Kidney (tissue), 13 donors: ENCODE measurements at regions not wholly inside any gene's neighbourhood (a gene's known extent, or its start where the extent isn't known, plus 50 kb on each side); places are given as distances from the start of the nearest gene placed in this dataset.

Experiments used
- DNase-seq, 5 donors: peaks; one replicate each; pipeline ENCODE4 v3.0.0-alpha.2; 2013 to 2020
- FAIRE-seq: peaks from 2 replicates; lab custom pipeline; 2012; peaks lifted over from hg19 to GRCh38; lab: Jason Lieb, UNC
- H3K27ac ChIP-seq, 2 donors: one replicate each; pipeline ENCODE4 v1.7.0; 2013; ENCODE audit warnings: low read depth in 2 of 2, low read length in 2 of 2, inconsistent platforms in 1 of 2
- H3K27me3 ChIP-seq: one replicate; pipeline ENCODE4 v1.7.1; 2013; ENCODE audit warnings: low read length, inconsistent platforms; ENCODE audit not compliant: control insufficient read depth, insufficient read depth
- H3K36me3 ChIP-seq, 3 donors: one replicate each; pipeline versions ENCODE4 v1.7.0 to v1.7.1; 2013; ENCODE audit warnings: low read length in 3 of 3, control low read depth in 1 of 3, inconsistent platforms in 1 of 3; ENCODE audit not compliant: insufficient read depth in 3 of 3, control insufficient read depth in 2 of 3
- H3K4me1 ChIP-seq, 3 donors: one replicate each; pipeline versions ENCODE4 v1.7.0 to v1.7.1; 2013; ENCODE audit warnings: low read length in 3 of 3, inconsistent platforms in 1 of 3, low read depth in 1 of 3; ENCODE audit not compliant: control insufficient read depth in 2 of 3, insufficient read depth in 2 of 3
- H3K4me3 ChIP-seq, 3 donors: one replicate each; pipeline versions ENCODE4 v1.7.0 to v1.8.1; 2013; ENCODE audit warnings: low read length in 3 of 3, control low read depth in 1 of 3, inconsistent platforms in 1 of 3
- H3K9ac ChIP-seq, 3 donors: one replicate each; pipeline versions ENCODE4 v1.7.0 to v1.7.1; 2013; ENCODE audit warnings: low read length in 3 of 3, control low read depth in 1 of 3, inconsistent platforms in 1 of 3
- H3K9me3 ChIP-seq, 3 donors: one replicate each; pipeline versions ENCODE4 v1.7.0 to v1.7.1; 2013; ENCODE audit warnings: low read length in 3 of 3, control low read depth in 1 of 3, inconsistent platforms in 1 of 3; ENCODE audit not compliant: control insufficient read depth in 2 of 3, insufficient read depth in 1 of 3
- CTCF ChIP-seq: IDR thresholded peaks from 3 replicates; pipeline ENCODE4 v1.5.1; 2012; ENCODE audit warnings: mild to moderate bottlenecking, moderate library complexity, borderline replicate concordance; ENCODE audit not compliant: insufficient read depth; ENCODE audit errors: extremely low read depth
- intact Hi-C: fragments of 100-400 bp; cut with DNase I; formaldehyde crosslinking; loops from one replicate; pipeline ENCODE4 v1.11.1; 2022
- donor health status: control.
- donor health status: control.
- donor health status: control.
- donor health status: control.
- donor health status: control.
- donor health status: DM: yes; HTN: yes; CAD: no.
- donor health status: Normal renal cell carcinoma (clear cell type).

GRCh38 chr16:9508328-9508936 lies 417.0 kb downstream of the HAPSTR1 start:
- H3K9me3 ChIP-seq, result peaks cover 0 to 4% (median 0%) of the 10 kb centered on the region in 3 donors
- no peaks in the 10 kb centered on the region for H3K36me3 ChIP-seq
- FAIRE-seq, result no peak
- H3K4me3 ChIP-seq, result no peak overlapping the region
- DNase-seq, result no peak
- H3K4me1 ChIP-seq, result no peaks in the 10 kb centered on the region
- no peaks in the 10 kb centered on the region for H3K27me3 ChIP-seq
- no peak for TF ChIP-seq CTCF
- intact Hi-C loops, result no loop called here
- H3K27ac ChIP-seq, result no peak overlapping the region
- no peak overlapping the region for H3K9ac ChIP-seq

GRCh38 chr16:9509663-9510062 lies 418.2 kb downstream of the HAPSTR1 start:
- no peak for FAIRE-seq
- H3K9me3 ChIP-seq, result peaks cover 0 to 4% (median 0%) of the 10 kb centered on the region in 3 donors

GRCh38 chr16:9511389-9511788 lies 419.9 kb downstream of the HAPSTR1 start:
- no peaks in the 10 kb centered on the region for H3K36me3 ChIP-seq
- no peak overlapping the region for H3K9ac ChIP-seq
- no peak for FAIRE-seq
- no peaks in the 10 kb centered on the region for H3K4me1 ChIP-seq
- no peak overlapping the region for H3K27ac ChIP-seq
- no peak for TF ChIP-seq CTCF
- intact Hi-C loops, result no loop called here
- DNase-seq, result peak in 3 of 5 donors; percentile 10 to 53 (median 44)
- peaks cover 0 to 4% (median 0%) of the 10 kb centered on the region in 3 donors for H3K9me3 ChIP-seq
- no peak overlapping the region for H3K4me3 ChIP-seq
- no peaks in the 10 kb centered on the region for H3K27me3 ChIP-seq

More at GRCh38 chr16:9509663-9510062, 418.2 kb downstream of the HAPSTR1 start:
- H3K36me3 ChIP-seq, result no peaks in the 10 kb centered on the region
- H3K4me3 ChIP-seq, result no peak overlapping the region
- DNase-seq, result no peak
- no peaks in the 10 kb centered on the region for H3K27me3 ChIP-seq
- intact Hi-C loops, result no loop called here
- H3K9ac ChIP-seq, result no peak overlapping the region
- no peaks in the 10 kb centered on the region for H3K4me1 ChIP-seq
- TF ChIP-seq CTCF, result no peak
- no peak overlapping the region for H3K27ac ChIP-seq

- no peak for FAIRE-seq
Measured at GRCh38 chr16:9516444-9516843, 425.0 kb downstream of the HAPSTR1 start.

More at GRCh38 chr16:9516444-9516843, 425.0 kb downstream of the HAPSTR1 start:
- no peak overlapping the region for H3K9ac ChIP-seq
- peaks cover 0 to 4% (median 0%) of the 10 kb centered on the region in 3 donors for H3K9me3 ChIP-seq
- TF ChIP-seq CTCF, result no peak
- no peak overlapping the region for H3K27ac ChIP-seq
- no peak for DNase-seq
- H3K4me3 ChIP-seq, result no peak overlapping the region
- no peaks in the 10 kb centered on the region for H3K36me3 ChIP-seq
- intact Hi-C loops, result no loop called here
- no peaks in the 10 kb centered on the region for H3K4me1 ChIP-seq
- H3K27me3 ChIP-seq, result no peaks in the 10 kb centered on the region
